Thyroid gland (tissue), 4 donors: ENCODE measurements at regions not wholly inside any gene's neighbourhood (a gene's known extent, or its start where the extent isn't known, plus 50 kb on each side); places are given as distances from the start of the nearest gene placed in this dataset. TPM values are rescaled to one million over a fixed set of nuclear protein-coding genes. Genes with fewer than 3 reads are reported as not detected.

Experiments
- DNase-seq, 2 donors: peaks; one replicate each; pipeline ENCODE4 v3.0.0-alpha.2; 2019
- H3K27ac ChIP-seq, 3 donors: fragments of 200-600 bp; sonication (generic); 1 replicate in 2 of 3; 2 replicates in 1 of 3; pipeline ENCODE4 v1.5.1; 2016 to 2019; ENCODE audit warnings: mild to moderate bottlenecking in 1 of 3, moderate library complexity in 1 of 3
- H3K27me3 ChIP-seq: fragments of 200-600 bp; sonication (generic); one replicate; pipeline ENCODE4 v1.5.1; 2019
- H3K36me3 ChIP-seq, 2 donors: fragments of 200-600 bp; sonication (generic); one replicate each; pipeline ENCODE4 v1.5.1; 2016 to 2019
- H3K4me1 ChIP-seq, 2 donors: fragments of 200-600 bp; sonication (generic); one replicate each; pipeline ENCODE4 v1.5.1; 2017 to 2019
- H3K4me3 ChIP-seq, 3 donors: fragments of 200-600 bp; sonication (generic); replicated peaks in 1 of 3; 1 replicate in 2 of 3; 2 replicates in 1 of 3; pipeline ENCODE4 v1.5.1; 2016; ENCODE audit warnings: mild to moderate bottlenecking in 1 of 3
- H3K9me3 ChIP-seq: fragments of 200-600 bp; sonication (generic); one replicate; pipeline ENCODE4 v1.5.1; 2017
- POLR2A ChIP-seq, 2 donors: fragments of 450-650 bp; IDR thresholded peaks; one replicate each; pipeline ENCODE4 v1.6.1; 2017; ENCODE audit warnings: antibody characterized with exemption in 2 of 2, mild to moderate bottlenecking in 2 of 2, moderate library complexity in 1 of 2
- WGBS, 2 donors: methylation state at CpG; one replicate each; pipeline ENCODE4 v1.1.5; 2017; 5-methylcytosine and 5-hydroxymethylcytosine counted together
- intact Hi-C: fragments of 100-400 bp; cut with DNase I; formaldehyde crosslinking; loops from one replicate; pipeline ENCODE4 v1.15.1; 2023
- small RNA-seq: library from RNA; depleted of rRNA; stranded (forward); fragments of <200 nt; gene quantifications from one replicate; pipeline ENCODE3, GENCODE V24; 2016
- TF ChIP-seq, protein P1 (sequence below), 6 experiments: fragments of 200-600 bp in 3 of 6; fragments of 450-650 bp in 3 of 6; sonication (generic) in 3 of 6; IDR thresholded peaks; one replicate each; pipeline ENCODE4 v1.5.1; 2016 to 2019; ENCODE audit warnings: antibody characterized with exemption in 6 of 6, mild to moderate bottlenecking in 2 of 6, inconsistent platforms in 1 of 6, moderate library complexity in 1 of 6

DNA sequence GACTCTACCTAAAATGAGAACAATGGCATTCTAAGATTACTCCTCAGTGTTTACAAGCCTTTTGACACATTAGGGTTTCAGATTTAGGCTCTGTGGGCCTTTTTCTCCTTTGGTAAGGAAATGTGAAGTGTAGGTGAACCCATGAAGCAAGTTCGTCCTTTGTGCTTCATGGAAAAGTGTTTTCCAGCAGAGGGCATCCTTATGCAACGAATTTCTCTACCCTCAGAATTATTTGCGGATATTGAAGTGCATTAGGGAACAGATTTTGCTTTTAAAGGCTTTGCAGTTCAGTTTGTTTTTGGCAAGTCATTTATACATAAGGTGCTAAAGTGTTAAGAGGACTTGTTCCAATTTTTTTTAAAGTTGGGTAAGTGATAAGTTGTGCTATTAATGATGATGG, 55.7 kb upstream of the FERMT1 start:
- H3K36me3 ChIP-seq = no peaks in the 10 kb centered on the region
- WGBS, 2 donors = 5 to 6% methylated on average over 3 of the region's 3 CpGs
- no peak overlapping the region for H3K27ac ChIP-seq
- no peak for DNase-seq
- no peaks in the 10 kb centered on the region for H3K4me1 ChIP-seq
- H3K4me3 ChIP-seq = no peak overlapping the region
- no peaks in the 10 kb centered on the region for H3K9me3 ChIP-seq
- TF ChIP-seq, protein P1, sequence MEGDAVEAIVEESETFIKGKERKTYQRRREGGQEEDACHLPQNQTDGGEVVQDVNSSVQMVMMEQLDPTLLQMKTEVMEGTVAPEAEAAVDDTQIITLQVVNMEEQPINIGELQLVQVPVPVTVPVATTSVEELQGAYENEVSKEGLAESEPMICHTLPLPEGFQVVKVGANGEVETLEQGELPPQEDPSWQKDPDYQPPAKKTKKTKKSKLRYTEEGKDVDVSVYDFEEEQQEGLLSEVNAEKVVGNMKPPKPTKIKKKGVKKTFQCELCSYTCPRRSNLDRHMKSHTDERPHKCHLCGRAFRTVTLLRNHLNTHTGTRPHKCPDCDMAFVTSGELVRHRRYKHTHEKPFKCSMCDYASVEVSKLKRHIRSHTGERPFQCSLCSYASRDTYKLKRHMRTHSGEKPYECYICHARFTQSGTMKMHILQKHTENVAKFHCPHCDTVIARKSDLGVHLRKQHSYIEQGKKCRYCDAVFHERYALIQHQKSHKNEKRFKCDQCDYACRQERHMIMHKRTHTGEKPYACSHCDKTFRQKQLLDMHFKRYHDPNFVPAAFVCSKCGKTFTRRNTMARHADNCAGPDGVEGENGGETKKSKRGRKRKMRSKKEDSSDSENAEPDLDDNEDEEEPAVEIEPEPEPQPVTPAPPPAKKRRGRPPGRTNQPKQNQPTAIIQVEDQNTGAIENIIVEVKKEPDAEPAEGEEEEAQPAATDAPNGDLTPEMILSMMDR (IDR thresholded peaks at IDR 0.05) = peak; percentile 10 to 71 (median 42)
- no peak for TF ChIP-seq POLR2A (IDR thresholded peaks at IDR 0.05)
- intact Hi-C loops = no loop called here
- no peaks in the 10 kb centered on the region for H3K27me3 ChIP-seq

- intact Hi-C loops = no loop called here
- 62 to 90% methylated on average over 2 of the region's 2 CpGs for WGBS, 2 donors
Measured at GRCh38 chr20:6173481-6173880, 50.7 kb upstream of the FERMT1 start.

More at GRCh38 chr20:6173481-6173880, 50.7 kb upstream of the FERMT1 start:
- no peak for DNase-seq
- Histone ChIP-seq H3K27me3 (no peaks in the 10 kb centered on the region), H3K27ac (no peak overlapping the region), H3K36me3 (no peaks in the 10 kb centered on the region), H3K9me3 (no peaks in the 10 kb centered on the region), H3K4me1 (no peaks in the 10 kb centered on the region), H3K4me3 (no peak overlapping the region)
- no peak for TF ChIP-seq POLR2A (IDR thresholded peaks at IDR 0.05)
- TF ChIP-seq, protein P1 (IDR thresholded peaks at IDR 0.05) = no peak

Small RNA genes lying in the stretch of these regions (small RNA-seq; reads per million reads assigned to genes)
- not detected for gene AL109618.2
